Heart right ventricle (tissue), 16 donors: ENCODE measurements at regions not wholly inside any gene's neighbourhood (a gene's known extent, or its start where the extent isn't known, plus 50 kb on each side); places are given as distances from the start of the nearest gene placed in this dataset.

Experiments
- ATAC-seq, 8 donors: fragments of 200-7000 bp; cut with Tn5 transposase; one replicate each; pipeline ENCODE4 v1.9.1; 2020; ENCODE audit warnings: mild to moderate bottlenecking in 8 of 8, moderate library complexity in 8 of 8, moderate number of reproducible peaks in 1 of 8
- DNase-seq, 2 donors: peaks; one replicate each; pipeline ENCODE4 v3.0.0-alpha.2; 2020
- H3K27ac ChIP-seq, 10 donors: fragments of 200-600 bp; sonication (generic) in 2 of 10; one replicate each; pipeline versions ENCODE4 v1.5.0 to v1.8.0; 2020 to 2022; ENCODE audit warnings: mild to moderate bottlenecking in 3 of 10
- H3K27me3 ChIP-seq, 7 donors: fragments of 200-600 bp; one replicate each; pipeline ENCODE4 v1.8.0; 2021 to 2022; ENCODE audit warnings: mild to moderate bottlenecking in 2 of 7
- H3K36me3 ChIP-seq, 9 donors: fragments of 200-600 bp; sonication (generic) in 1 of 9; one replicate each; pipeline versions ENCODE4 v1.5.0 to v1.8.0; 2020 to 2022; ENCODE audit warnings: mild to moderate bottlenecking in 2 of 9
- H3K4me1 ChIP-seq, 9 donors: fragments of 200-600 bp; sonication (generic) in 1 of 9; one replicate each; pipeline versions ENCODE4 v1.5.0 to v1.8.0; 2020 to 2022; ENCODE audit warnings: mild to moderate bottlenecking in 4 of 9
- H3K4me3 ChIP-seq, 10 donors: fragments of 200-600 bp; sonication (generic) in 2 of 10; one replicate each; pipeline versions ENCODE4 v1.5.0 to v1.8.0; 2020 to 2022; ENCODE audit warnings: mild to moderate bottlenecking in 7 of 10, moderate library complexity in 2 of 10
- H3K9me3 ChIP-seq, 11 donors: fragments of 200-600 bp in 10 of 11; sonication (generic) in 2 of 11; one replicate each; pipeline versions ENCODE4 v1.5.0 to v1.8.0; 2013 to 2022; ENCODE audit warnings: mild to moderate bottlenecking in 2 of 11, control low read depth in 1 of 11, moderate library complexity in 1 of 11
- WGBS, 2 donors: extraction: QIAGEN DNeasy Blood & Tissue Kit; methylation state at CpG; one replicate each; pipeline ENCODE4 v1.1.7; 2013; ENCODE audit warnings: inconsistent platforms in 1 of 2; 5-methylcytosine and 5-hydroxymethylcytosine counted together
- intact Hi-C, 10 donors: fragments of 100-400 bp; cut with DNase I; formaldehyde crosslinking; loops; one replicate each; pipeline versions ENCODE4 v1.11.1 to v1.14.2; 2022
- TF ChIP-seq, protein P1 (sequence below), 9 donors: fragments of 200-600 bp; sonication (generic) in 2 of 9; IDR thresholded peaks; one replicate each; pipeline versions ENCODE4 v1.5.0 to v1.8.0; 2021 to 2022; ENCODE audit warnings: antibody characterized with exemption in 9 of 9, mild to moderate bottlenecking in 5 of 9, moderate library complexity in 1 of 9
- donor health status: Arrhythmogenic right ventricular cardiomyopathy.
- donor health status: ischemic (EF 13 %, LVEDD 7.1; RV severe dilation, severe dysfunction).
- donor health status: healthy with polysubstance abuse.
- donor health status: DM: no; HTN: yes; CAD: no.
- donor health status: DM: no; HTN: no; CAD: no.
- donor health status: ischemic (EF 25% LVEDD 6.9; RV normal size, moderate dysfunction).
- donor health status: ischemic (EF 25% LVEDD 5.7; RV mildly dilated, moderate dysfunction).
- donor health status: healthy.
- donor health status: DM: yes; HTN: yes; CAD: no.
- donor health status: Ischemic cardiomyopathy.
- donor health status: ischemic (EF 35%, LVEDD 5.7; RV mildly dilated, moderate dysfunction).
- donor health status: nonischemic (EF 11% LVEDD 7.7; RV severe dilation, severe dysfunction).
- donor health status: DM: yes; HTN: yes; CAD: no.
- donor health status: PGD.
- donor health status: ischemic (EF 29% LVEDD 5.4; RV normal size, mild dysfunction).
- donor health status: nonischemic (EF 23%, LVEDD 6.1; RV moderate dilation, normal function).

DNA sequence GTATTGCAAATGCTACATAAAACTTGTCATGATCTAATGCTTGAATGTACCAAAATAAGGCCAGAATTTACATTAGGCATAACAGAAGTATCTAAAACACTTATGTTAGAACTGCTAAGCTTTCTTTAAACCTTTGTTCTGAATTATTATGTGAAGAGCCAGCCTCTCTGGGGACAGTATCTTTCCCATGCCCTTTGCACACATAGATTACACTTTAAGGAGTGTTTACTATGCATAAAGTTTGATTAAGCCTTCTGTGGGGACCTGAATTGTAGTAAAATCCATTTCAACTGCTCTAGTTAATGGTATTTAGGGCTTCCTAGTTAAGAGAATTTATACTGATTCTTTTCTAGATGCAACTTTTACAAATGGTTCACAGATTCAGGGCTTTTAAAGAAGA is 444.7 kb downstream of the IPMK start:
- no peaks in the 10 kb centered on the region for H3K27me3 ChIP-seq
- no peak for DNase-seq
- no peak overlapping the region for H3K4me3 ChIP-seq
- intact Hi-C loops = no loop called here
- H3K4me1 ChIP-seq = no peaks in the 10 kb centered on the region
- no peak for ATAC-seq
- no peaks in the 10 kb centered on the region for H3K36me3 ChIP-seq
- H3K9me3 ChIP-seq = peaks cover 0 to 10% (median 0%) of the 10 kb centered on the region in 11 donors
- H3K27ac ChIP-seq = no peak overlapping the region
- TF ChIP-seq, protein P1, sequence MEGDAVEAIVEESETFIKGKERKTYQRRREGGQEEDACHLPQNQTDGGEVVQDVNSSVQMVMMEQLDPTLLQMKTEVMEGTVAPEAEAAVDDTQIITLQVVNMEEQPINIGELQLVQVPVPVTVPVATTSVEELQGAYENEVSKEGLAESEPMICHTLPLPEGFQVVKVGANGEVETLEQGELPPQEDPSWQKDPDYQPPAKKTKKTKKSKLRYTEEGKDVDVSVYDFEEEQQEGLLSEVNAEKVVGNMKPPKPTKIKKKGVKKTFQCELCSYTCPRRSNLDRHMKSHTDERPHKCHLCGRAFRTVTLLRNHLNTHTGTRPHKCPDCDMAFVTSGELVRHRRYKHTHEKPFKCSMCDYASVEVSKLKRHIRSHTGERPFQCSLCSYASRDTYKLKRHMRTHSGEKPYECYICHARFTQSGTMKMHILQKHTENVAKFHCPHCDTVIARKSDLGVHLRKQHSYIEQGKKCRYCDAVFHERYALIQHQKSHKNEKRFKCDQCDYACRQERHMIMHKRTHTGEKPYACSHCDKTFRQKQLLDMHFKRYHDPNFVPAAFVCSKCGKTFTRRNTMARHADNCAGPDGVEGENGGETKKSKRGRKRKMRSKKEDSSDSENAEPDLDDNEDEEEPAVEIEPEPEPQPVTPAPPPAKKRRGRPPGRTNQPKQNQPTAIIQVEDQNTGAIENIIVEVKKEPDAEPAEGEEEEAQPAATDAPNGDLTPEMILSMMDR (IDR thresholded peaks at IDR 0.05) = no peak

DNA sequence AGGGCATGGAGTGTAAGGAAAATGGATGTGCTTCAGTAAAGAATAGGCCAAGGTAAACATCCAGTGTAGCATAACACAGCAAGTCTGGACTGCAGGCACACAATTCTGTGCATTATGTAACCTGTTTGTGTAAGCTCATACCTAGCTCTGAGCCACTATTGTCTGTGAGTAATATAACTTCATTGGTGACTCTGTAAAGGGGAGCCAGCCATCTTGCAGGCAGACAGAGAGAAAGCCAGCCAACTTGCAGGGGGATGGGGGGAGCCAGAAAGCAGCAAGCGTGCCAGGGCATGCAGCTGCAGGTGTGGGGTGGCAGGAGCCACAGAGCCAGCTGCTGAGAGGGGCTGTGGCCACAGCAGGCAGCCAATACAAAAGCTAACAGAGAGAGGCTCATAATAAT is 449.2 kb downstream of the IPMK start:
- ATAC-seq (no peak), DNase-seq (no peak)
- Histone ChIP-seq H3K36me3 (no peaks in the 10 kb centered on the region), H3K4me1 (no peaks in the 10 kb centered on the region), H3K9me3 (peaks cover 0 to 3% (median 0%) of the 10 kb centered on the region in 11 donors), H3K27ac (no peak overlapping the region), H3K4me3 (no peak overlapping the region), H3K27me3 (no peaks in the 10 kb centered on the region)
- TF ChIP-seq, protein P1 (IDR thresholded peaks at IDR 0.05) = no peak
- intact Hi-C loops = no loop called here
- WGBS, 2 donors = 79 to 80% methylated on average over 1 of the region's 1 CpG

DNA sequence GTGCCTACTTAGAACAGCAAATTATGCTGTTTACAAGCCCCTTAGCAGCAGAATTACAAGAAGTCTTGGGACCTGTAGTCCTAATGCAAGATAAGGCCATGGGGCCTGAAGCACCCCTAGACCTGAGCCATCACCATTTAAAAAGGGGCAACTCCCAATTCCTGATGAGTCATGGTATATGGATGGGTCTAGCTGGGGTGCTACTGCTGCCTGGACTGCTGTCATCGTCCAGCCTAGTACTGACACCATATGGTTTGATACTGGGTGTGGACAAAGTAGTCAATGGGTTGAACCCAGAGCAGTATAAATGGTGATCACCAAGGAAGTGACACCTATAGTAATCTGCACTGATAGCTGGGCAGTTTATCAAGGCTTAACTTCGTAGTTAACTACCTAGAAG is 450.0 kb downstream of the IPMK start:
- no peak for ATAC-seq
- TF ChIP-seq, protein P1 (IDR thresholded peaks at IDR 0.05) = no peak
- Histone ChIP-seq H3K36me3 (no peaks in the 10 kb centered on the region), H3K9me3 (peaks cover 0 to 3% (median 0%) of the 10 kb centered on the region in 11 donors), H3K4me1 (no peaks in the 10 kb centered on the region), H3K4me3 (no peak overlapping the region), H3K27me3 (no peaks in the 10 kb centered on the region), H3K27ac (no peak overlapping the region)
- 56 to 57% methylated on average over 2 of the region's 2 CpGs for WGBS, 2 donors
- DNase-seq = no peak
- intact Hi-C loops = no loop called here

- Histone ChIP-seq H3K36me3 (no peaks in the 10 kb centered on the region), H3K27me3 (no peaks in the 10 kb centered on the region), H3K9me3 (peaks cover 0 to 3% (median 0%) of the 10 kb centered on the region in 11 donors), H3K4me1 (peaks cover 0 to 3% (median 0%) of the 10 kb centered on the region in 9 donors), H3K4me3 (no peak overlapping the region), H3K27ac (no peak overlapping the region)
- intact Hi-C loops = no loop called here
- no peak for DNase-seq
- ATAC-seq = no peak
- 47 to 75% methylated on average over 4 of the region's 4 CpGs for WGBS, 2 donors
- TF ChIP-seq, protein P1 (IDR thresholded peaks at IDR 0.05) = no peak
Measured at GRCh38 chr10:57815949-57816348, 451.7 kb downstream of the IPMK start.
